HuH-7 (cell line): ENCODE measurements at regions not wholly inside any gene's neighbourhood (a gene's known extent, or its start where the extent isn't known, plus 50 kb on each side); places are given as distances from the start of the nearest gene placed in this dataset.
A peak's percentile ranks its signal among the peaks of the same experiment; 100 is the strongest.
"Not testable (repeated sequence)": the region's sequence is repeated elsewhere in the genome, so short reads cannot be mapped to it uniquely, and the experiment has no call there.

Experiments used
- DNase-seq: peaks from one replicate; pipeline ENCODE4 v3.0.0; 2011; ENCODE audit warnings: low spot score

DNA sequence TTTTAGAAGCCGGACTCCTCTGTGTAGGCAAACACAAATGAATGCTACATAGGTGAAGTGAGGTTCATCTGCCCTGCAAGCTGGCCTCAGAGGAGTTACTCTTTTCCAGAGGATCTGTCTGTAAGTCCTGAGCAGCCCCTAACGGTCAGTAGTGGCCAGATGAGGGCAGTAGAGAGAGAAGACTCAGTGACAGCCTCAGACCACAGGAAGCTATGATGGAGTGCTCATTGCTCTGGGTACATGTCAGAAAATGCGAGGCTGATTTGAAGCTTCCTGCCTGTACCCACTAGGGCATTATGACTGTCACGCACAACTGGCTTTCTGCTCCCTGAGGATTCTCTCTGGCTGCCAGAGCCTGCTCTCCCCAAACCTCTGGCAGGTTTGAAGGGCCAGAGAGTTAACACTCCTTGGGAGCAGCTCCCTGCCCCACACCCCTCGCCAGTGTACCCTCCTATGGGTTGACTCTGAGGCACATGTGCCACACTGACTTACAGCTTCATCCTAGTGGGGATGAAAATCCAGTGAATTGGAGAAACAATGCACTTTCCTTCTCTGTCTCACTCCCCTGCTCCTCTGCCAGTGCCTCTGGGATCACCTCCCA is 141.5 kb downstream of the GABRG2 start:
- peak; percentile 28 for DNase-seq

GRCh38 chr5:162214551-162214950 is 147.0 kb downstream of the GABRG2 start:
- DNase-seq: no peak

- DNase-seq: no peak
Observed at GRCh38 chr5:162217037-162217436, 149.5 kb downstream of the GABRG2 start.

DNA sequence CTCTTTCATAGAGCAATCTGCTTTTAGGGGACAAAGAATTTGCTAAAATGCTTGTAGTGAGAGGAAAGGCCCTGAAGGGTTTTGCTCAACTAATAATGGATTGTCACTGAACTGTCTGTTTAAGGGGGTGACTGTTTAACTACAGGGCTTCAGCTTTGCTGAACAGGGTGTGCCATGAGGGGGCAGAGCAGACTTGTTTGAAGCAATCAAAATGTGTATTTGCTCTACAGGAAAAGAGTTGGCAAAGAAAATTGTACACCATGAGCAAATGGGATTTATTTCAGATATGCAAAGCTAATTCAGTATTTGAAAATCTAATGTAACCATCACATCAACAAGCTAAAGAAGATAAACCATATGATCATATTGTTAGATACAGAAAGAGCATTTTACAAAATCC is 154.3 kb downstream of the GABRG2 start:
- no peak for DNase-seq

- no peak for DNase-seq
Observed at GRCh38 chr5:162227075-162227474, 159.5 kb downstream of the GABRG2 start.

DNA sequence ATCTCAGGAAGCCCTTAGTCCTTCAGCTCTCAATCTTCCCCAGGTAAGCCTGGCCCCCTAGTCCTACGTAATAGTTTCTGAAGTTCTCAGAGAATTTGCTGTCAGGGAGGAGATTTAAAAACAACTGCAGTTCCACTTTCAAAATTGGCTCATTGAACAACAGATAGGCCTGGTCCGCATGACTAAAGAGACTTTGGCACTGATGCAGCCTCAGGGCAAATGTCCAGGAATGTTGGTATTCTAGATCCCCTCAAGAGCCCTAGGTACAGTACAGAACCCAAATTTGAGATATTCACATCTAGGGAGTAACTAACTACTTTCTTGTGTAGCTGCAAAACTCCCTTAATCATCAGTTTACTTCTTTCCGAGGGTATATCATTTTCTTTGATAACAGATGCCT is 162.8 kb downstream of the GABRG2 start:
- no peak for DNase-seq

GRCh38 chr5:162231522-162231921 is 163.9 kb downstream of the GABRG2 start:
- no peak for DNase-seq

DNA sequence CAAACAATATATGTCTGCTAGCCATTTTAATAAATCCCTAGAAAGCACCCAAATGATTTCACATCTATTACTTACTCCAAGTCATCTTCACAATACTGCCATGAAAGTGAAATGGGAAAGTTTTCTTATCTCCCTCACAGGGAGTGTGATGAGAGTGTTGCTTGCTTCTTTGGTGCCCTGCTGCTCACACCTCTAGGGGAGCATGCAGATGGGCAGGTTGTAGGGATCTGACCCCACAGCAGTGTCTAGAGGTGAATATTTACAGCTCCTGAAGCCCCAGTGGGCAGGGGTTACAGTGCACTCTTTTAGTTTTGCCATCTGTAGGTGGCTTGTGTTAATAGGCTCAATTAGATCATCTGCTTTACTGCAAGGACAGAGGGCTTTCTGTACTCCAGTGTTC is 173.2 kb downstream of the GABRG2 start:
- DNase-seq: no peak

- no peak for DNase-seq
Observed at GRCh38 chr5:162242416-162242815, 174.8 kb downstream of the GABRG2 start.

- DNase-seq: no peak
Observed at GRCh38 chr5:162243651-162244050, 176.1 kb downstream of the GABRG2 start.

DNA sequence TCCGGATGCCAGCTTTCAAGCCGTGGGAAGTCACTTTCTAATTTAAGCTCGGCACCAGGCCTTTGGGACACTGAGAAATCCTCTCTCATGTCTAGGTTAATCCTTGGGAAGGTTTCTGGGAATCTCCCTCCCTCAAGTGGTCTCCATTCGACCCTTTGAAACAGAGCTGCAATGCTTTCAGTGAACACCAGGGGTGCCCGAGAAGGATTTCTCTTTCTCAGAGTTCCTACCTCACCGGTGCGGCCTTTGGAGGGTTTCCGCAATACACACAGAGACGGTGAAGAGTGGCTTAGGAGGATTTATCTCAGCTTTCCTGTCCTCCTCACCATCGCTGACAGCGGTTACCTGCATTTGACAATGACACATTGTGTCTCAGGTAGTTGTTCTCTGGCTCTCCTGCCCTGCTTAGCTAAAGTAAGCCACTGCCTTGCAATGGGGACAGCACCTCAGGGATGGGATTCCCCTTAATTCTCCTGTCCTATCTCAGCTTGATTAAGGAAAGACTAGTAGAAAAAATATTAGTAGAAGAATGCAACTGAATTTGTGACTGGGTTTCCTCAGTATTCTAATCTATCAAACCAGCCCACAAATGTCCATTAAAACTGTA is 180.6 kb downstream of the GABRG2 start:
- peak; percentile 17 for DNase-seq

- DNase-seq: no peak
Observed at GRCh38 chr5:162256711-162257110, 189.1 kb downstream of the GABRG2 start.

GRCh38 chr5:162268694-162269481 is 201.3 kb downstream of the GABRG2 start:
- no peak for DNase-seq

DNA sequence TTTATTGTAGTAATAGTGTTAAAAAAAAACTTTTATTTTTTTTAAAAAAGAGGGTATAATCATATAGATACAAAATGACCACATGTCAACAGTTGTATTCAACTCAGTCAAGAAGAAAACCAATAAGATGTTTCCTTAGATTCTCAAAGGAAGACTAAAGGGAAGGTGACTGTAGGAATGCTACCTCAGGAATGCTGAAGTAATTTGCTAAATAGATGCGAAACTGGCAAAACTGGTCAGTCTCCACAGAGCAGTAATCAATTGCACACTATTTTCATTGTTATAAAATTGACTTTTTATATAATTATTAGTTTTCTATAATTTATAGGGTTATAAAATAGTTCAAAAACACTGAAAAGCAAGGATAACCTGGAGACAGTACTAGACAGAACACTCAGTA is 204.8 kb downstream of the GABRG2 start:
- DNase-seq: no peak

DNA sequence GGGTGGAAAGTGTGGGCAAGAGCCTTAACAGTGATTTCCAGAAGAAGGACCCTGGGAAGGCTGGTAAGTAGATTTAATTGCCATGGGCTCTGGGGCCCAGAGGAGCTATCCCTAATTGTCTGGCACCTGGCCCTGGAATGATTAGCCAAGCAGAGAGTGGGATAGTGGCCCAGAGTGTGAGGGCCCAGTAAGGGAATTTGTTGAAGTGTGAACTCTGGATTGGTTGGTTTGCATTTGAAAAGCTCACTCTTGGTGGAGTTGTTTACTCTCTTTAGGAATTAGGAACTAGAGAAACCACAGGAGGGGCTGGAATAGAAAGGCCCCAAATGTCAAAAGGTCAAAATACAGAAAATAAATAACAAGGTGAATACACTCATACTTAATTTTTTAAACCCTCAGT is 207.1 kb downstream of the GABRG2 start:
- no peak for DNase-seq

- not testable (repeated sequence) for DNase-seq
Observed at GRCh38 chr5:162275387-162275786, 207.8 kb downstream of the GABRG2 start.

DNA sequence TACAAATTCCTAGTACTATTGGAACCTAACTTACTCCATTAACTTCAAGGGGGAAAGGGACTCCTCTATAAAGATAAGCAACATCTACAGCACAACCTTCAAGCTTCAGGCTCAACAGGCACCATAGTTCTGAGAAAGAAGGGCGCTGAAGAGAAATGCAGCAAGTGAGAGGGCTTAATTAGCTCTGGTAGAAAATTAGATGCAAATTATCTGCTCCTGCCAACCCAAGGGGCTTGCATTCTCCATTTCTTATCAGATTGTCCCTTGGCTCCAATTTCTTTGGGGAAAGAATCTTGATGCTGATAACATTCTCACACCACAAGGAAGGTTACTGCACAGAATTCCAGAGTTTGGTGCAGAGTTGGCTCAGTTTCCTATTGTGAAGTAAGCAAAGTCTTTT is 214.6 kb downstream of the GABRG2 start:
- no peak for DNase-seq

DNA sequence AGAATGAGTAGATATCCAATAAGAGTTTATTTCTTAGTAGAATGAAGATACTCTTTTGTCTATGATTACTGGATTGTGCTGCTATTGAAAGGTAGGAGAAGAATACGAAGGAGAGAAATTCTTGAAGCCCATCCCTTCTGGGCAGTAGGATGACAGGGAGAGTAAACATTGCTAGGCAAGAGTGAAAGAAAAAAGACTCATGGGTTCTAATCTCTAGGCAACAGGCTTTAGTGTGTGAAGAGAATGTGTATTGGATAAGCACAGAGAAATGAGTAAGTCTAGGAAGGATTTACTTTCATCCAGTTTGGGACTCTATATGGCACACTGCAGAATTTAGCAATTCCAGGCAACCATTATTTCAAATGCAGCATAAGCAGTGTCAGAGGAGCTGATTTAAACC is 216.0 kb downstream of the GABRG2 start:
- no peak for DNase-seq

DNA sequence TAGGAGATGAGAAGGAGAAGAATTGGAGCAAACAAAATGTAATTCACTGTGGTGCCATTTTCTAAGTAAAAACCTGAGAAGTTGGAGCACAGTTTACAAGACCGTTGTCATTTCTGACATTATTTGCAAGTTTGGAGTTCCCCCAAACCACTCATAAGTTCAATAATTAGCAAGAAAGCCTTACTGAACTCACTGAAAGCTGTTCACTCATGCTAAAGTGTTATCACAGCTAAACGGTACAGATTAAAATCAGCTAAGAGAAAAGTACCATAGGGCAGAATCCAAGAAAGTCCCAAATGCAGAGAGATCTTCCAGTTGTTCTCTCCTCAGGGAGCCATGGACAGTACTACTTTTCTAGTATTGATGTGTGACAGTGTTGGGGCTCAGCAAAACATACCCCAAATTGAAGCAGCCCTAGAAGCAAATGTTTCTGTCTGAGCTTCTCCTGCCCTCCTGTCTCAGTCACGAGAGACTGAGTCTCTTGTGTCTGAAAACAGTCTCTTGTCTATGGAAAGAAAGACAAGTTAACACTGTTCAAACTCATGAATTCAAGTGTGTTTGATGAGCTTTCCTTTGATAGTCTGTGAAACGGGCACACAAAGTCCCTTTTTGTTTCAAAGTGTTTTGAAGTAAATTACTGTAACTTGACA is 221.2 kb downstream of the GABRG2 start:
- no peak for DNase-seq

- no peak for DNase-seq
Observed at GRCh38 chr5:162289489-162289888, 221.9 kb downstream of the GABRG2 start.

- DNase-seq: no peak
Observed at GRCh38 chr5:162299793-162300192, 232.2 kb downstream of the GABRG2 start.

- no peak for DNase-seq
Observed at GRCh38 chr5:162301356-162301755, 233.8 kb downstream of the GABRG2 start.

GRCh38 chr5:162323466-162323865 is 255.9 kb downstream of the GABRG2 start:
- DNase-seq: no peak
